ENCODE measurements at regions not wholly inside any gene's neighbourhood (a gene's known extent, or its start where the extent isn't known, plus 50 kb on each side); places are given as distances from the start of the nearest gene placed in this dataset.

DNA sequence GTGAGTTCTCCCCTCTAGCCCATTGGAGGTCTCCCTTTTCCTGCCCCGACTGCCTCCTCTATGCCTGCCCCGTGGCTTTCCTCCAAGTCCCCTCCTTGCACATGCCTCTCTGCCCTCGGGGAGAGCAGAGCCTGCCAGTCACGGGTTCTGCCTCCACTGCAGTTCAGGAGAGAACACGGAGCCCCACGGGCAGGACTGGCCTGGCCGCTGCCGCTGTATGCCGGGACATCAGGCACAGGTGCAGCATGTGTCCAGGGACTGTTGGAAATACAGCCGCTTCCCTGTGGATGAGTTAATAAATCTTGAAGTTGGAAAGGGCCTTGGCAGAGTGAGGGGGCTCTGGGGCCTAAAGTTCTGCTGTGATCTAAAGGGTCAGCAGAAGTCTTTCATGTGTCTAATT is 676.6 kb downstream of the MATN1 start:
- TF ChIP-seq ZNF274 (IDR thresholded peaks at IDR 0.05; ENCODE audit: low read depth, low read length) (no peak), SUZ12 (IDR thresholded peaks at IDR 0.05; ENCODE audit: extremely low read depth, insufficient read depth, insufficient read length) (no peak), YY1 (IDR thresholded peaks at IDR 0.05; ENCODE audit: insufficient read depth, insufficient read length) (no peak)

Data from NT2/D1 (cell line).